Astrocyte of the cerebellum (primary cell): ENCODE measurements at regions not wholly inside any gene's neighbourhood (a gene's known extent, or its start where the extent isn't known, plus 50 kb on each side); places are given as distances from the start of the nearest gene placed in this dataset.

Source experiments
- DNase-seq: peaks from one replicate; pipeline ENCODE4 v3.0.0-alpha.2; 2011; ENCODE audit warnings: low read depth
- H3K4me3 ChIP-seq: 2 replicates; pipeline ENCODE4 v1.5.1; 2011; ENCODE audit warnings: mild to moderate bottlenecking, low read depth, low read length, moderate library complexity
- in situ Hi-C: cut with HindIII; loops from 2 replicates; pipeline ENCODE4 v1.10.0; 2017; ENCODE audit warnings: low sequenced_read_pairs
- TF ChIP-seq, protein P1 (sequence below): IDR thresholded peaks from 2 replicates; pipeline ENCODE4 v1.5.1; 2012; ENCODE audit warnings: low read length, low read depth, moderate library complexity, mild to moderate bottlenecking; ENCODE audit errors: missing control alignments

DNA sequence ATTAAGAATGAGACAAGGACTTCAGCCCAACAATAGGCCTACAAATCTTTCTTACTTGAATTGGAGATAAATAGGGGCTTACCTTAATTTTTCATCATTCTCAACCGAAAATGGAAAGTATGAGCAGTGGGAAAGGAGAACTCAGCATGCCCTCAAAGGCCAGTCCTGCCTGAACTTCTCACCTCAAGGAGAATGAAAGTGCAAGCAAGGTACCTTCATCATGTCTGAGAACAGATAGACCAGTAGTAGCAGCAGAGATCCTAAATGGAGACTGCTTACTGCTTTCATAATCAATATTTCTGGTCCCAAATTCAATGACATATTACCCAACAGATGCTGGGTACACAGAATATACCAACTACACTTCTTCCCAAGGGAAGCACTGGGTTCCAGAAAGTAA is 194.0 kb upstream of the SLITRK1 start:
- DNase-seq, result no peak
- in situ Hi-C loops, result no loop called here
- TF ChIP-seq, protein P1, sequence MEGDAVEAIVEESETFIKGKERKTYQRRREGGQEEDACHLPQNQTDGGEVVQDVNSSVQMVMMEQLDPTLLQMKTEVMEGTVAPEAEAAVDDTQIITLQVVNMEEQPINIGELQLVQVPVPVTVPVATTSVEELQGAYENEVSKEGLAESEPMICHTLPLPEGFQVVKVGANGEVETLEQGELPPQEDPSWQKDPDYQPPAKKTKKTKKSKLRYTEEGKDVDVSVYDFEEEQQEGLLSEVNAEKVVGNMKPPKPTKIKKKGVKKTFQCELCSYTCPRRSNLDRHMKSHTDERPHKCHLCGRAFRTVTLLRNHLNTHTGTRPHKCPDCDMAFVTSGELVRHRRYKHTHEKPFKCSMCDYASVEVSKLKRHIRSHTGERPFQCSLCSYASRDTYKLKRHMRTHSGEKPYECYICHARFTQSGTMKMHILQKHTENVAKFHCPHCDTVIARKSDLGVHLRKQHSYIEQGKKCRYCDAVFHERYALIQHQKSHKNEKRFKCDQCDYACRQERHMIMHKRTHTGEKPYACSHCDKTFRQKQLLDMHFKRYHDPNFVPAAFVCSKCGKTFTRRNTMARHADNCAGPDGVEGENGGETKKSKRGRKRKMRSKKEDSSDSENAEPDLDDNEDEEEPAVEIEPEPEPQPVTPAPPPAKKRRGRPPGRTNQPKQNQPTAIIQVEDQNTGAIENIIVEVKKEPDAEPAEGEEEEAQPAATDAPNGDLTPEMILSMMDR, result no peak
- no peak overlapping the region for H3K4me3 ChIP-seq

DNA sequence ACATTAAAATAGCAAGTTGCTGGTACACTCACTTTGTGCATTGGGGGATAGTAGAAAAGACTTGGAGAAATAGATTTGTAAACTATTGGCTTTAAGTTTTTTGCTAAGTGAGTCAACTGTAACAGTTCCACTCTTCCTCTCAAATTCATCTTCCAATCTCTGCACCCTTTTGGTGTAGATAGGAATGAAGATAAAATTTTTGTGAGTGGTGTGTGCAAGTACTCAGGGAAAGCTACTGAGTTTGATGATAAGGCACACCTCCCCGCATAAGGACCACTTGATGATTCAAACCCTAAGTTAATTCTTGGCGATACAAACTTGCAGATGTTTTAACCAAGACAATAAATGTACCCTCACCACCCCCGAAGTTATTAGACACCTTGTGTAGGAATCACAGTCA is 168.3 kb upstream of the SLITRK1 start:
- TF ChIP-seq, protein P1, result no peak
- H3K4me3 ChIP-seq, result no peak overlapping the region
- in situ Hi-C loops, result no loop called here
- no peak for DNase-seq

DNA sequence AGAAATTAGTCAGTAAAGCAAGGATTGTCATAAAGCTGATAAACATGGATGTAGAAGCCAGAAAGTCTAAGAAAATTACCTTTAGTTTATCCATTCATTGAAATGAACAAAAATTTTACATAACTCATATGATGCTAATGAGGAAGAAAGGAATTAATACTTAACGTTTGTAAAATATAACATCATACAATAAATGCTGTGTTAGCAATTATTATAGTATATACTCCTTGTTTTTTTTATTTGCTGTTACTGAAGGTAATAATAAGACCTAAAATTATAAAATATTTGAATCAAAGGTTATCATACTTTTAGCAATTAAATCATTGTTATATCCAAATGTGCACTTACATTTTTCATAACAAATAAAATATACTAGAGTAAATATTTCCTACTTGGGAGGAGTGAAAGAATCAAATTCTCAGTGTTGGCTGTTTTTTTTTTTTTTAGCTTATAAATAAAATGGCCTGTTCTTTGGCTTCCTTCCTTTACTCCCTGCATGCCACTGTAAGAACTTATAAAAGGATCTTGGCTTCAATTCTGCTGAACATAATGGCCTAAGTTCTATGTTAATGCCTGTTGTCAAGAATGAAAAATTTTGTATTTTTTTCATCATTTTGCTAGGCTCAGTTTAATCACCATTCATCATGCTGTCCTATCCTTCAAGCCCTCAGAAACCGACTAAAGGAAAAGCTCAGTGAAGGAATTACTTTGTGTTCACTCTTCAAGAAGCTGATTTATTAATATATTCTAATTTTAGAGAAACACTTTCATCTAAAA is 167.4 kb upstream of the SLITRK1 start:
- in situ Hi-C loops, result no loop called here
- H3K4me3 ChIP-seq, result no peak overlapping the region
- no peak for DNase-seq

DNA sequence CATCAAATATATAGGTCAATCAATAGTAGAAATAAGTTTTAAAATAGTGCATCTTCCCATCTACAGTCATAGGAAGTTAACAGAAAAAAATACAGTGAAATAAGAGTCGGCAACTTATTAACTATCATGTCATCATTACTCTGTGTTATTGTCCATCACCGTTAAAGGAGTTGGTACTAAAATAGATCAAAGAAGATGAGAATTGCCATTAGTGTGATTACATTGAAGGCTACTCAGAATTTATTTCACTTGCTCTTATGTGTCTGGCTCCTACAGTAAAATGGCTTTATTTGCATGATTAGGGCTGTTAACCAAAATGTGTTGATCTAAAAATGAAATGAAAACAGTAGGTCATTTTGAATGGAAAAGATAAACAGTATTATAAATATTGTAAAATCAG is 162.5 kb upstream of the SLITRK1 start:
- no peak for DNase-seq
- in situ Hi-C loops, result no loop called here
- TF ChIP-seq, protein P1, result no peak

More for the DNA sequence above, 167.4 kb upstream of the SLITRK1 start:
- TF ChIP-seq, protein P1, result no peak

DNA sequence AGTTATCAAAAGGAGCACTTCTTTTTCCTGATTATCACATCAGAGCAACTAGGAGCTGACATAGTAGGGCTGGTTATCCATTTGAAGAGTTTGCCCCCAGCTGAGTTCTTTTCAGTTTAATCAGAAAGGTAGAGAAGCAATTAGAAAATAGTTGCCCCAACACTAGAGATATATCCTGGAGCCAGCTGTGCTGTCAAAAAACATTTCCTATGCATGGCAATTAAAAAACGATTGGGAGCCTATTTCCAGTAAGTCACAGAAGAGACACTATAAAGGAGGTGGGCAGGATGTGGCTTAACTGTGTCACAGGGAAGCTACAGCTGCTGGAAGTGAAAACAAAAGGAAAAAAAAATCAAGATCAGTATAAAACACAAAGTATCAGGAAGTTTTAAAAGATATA is 155.7 kb upstream of the SLITRK1 start:
- in situ Hi-C loops, result no loop called here
- DNase-seq, result no peak
- no peak overlapping the region for H3K4me3 ChIP-seq
- TF ChIP-seq, protein P1, result no peak

More for the DNA sequence above, 162.5 kb upstream of the SLITRK1 start:
- H3K4me3 ChIP-seq, result no peak overlapping the region

DNA sequence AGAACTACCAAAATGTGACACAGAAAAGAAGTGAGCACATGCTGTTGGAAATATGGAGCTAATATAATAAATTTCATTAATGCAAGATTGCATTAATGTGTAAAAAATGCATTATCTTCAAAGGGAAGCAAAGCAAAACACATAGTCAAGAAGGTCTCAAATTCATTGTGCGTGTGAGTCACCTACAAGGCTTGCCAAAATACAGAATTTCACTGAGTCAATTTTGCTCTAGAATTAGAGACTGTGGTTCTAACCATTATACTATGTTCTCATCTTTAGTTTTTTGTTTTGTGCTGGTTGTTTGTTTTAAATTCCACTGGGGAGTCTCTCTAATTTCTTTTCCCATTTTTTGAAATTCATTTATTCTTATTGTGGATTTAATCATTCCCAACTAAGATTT is 149.8 kb upstream of the SLITRK1 start:
- DNase-seq, result no peak
- no peak overlapping the region for H3K4me3 ChIP-seq
- TF ChIP-seq, protein P1, result no peak
- in situ Hi-C loops, result no loop called here
